Right lobe of liver (tissue), 6 donors: ENCODE measurements at regions not wholly inside any gene's neighbourhood (a gene's known extent, or its start where the extent isn't known, plus 50 kb on each side); places are given as distances from the start of the nearest gene placed in this dataset.
"Not testable (repeated sequence)": the region's sequence is repeated elsewhere in the genome, so short reads cannot be mapped to it uniquely, and the experiment has no call there.

Source experiments
- ATAC-seq, 4 donors: fragments of 200-7000 bp; cut with Tn5 transposase; one replicate each; pipeline ENCODE4 v1.9.1; 2020; ENCODE audit warnings: mild to moderate bottlenecking in 4 of 4, moderate library complexity in 4 of 4
- DNase-seq, 3 donors: peaks; one replicate each; pipeline ENCODE4 v3.0.0-alpha.2; 2020
- H3K27ac ChIP-seq, 3 donors: fragments of 200-600 bp; one replicate each; pipeline ENCODE4 v1.8.0; 2022
- H3K27me3 ChIP-seq, 2 donors: fragments of 200-600 bp; one replicate each; pipeline ENCODE4 v1.8.0; 2022
- H3K36me3 ChIP-seq, 4 donors: fragments of 200-600 bp; sonication (generic) in 1 of 4; one replicate each; pipeline versions ENCODE4 v1.5.1 to v1.8.0; 2017 to 2022; ENCODE audit warnings: control low read depth in 1 of 4
- H3K4me1 ChIP-seq, 4 donors: fragments of 200-600 bp; sonication (generic) in 1 of 4; one replicate each; pipeline versions ENCODE4 v1.5.1 to v1.8.0; 2017 to 2022; ENCODE audit warnings: control low read depth in 1 of 4
- H3K4me3 ChIP-seq, 3 donors: fragments of 200-600 bp; one replicate each; pipeline ENCODE4 v1.8.0; 2022
- H3K9me3 ChIP-seq, 4 donors: fragments of 200-600 bp; sonication (generic) in 1 of 4; one replicate each; pipeline versions ENCODE4 v1.5.1 to v1.8.0; 2017 to 2022; ENCODE audit warnings: control low read depth in 1 of 4
- POLR2A ChIP-seq: fragments of 450-650 bp; IDR thresholded peaks from one replicate; pipeline ENCODE4 v1.6.1; 2017; ENCODE audit warnings: antibody characterized with exemption, mild to moderate bottlenecking
- WGBS: methylation state at CpG from one replicate; pipeline ENCODE4 v1.1.6; 2018; ENCODE audit warnings: low coverage, low lambda C conversion rate; ENCODE audit not compliant: insufficient coverage; ENCODE audit errors: missing lambda C conversion rate; 5-methylcytosine and 5-hydroxymethylcytosine counted together
- intact Hi-C, 2 donors: fragments of 100-400 bp; cut with DNase I; formaldehyde crosslinking; loops; one replicate each; pipeline versions ENCODE4 v1.11.2 to v1.14.1; 2022
- TF ChIP-seq, protein P1 (sequence below), 4 donors: fragments of 200-600 bp in 3 of 4; fragments of 450-650 bp in 1 of 4; IDR thresholded peaks; one replicate each; pipeline versions ENCODE4 v1.5.1 to v1.8.0; 2016 to 2022; ENCODE audit warnings: antibody characterized with exemption in 4 of 4, mild to moderate bottlenecking in 2 of 4
- donor health status: DM: no; HTN: yes; CAD: no.
- donor health status: DM: no; HTN: no; CAD: no.
- donor health status: DM: no; HTN: no; CAD: no.
- donor health status: DM: no; HTN: yes; CAD: no.
- donor health status: DM: no; HTN: yes; CAD: no.

DNA sequence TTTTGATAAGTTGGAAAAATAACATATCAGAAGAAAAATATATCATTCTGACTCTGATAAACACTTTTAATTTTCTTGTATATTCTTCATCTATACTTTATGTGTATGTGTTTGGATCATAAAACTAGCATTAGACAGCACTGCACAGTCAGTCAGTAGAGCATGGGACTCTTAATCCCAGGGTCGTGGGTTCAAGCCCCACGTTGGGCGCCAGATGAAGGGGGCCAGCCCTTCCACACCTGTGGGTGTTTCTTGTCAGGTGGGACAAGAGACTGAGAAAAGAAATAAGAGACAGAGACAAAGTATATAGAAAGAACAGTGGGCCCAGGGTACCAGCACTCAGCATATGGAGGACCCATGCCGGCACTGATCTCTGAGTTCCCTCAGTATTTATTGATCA, 546.0 kb upstream of the NR2F2 start:
- Histone ChIP-seq H3K9me3 (peaks cover 0 to 7% (median 0%) of the 10 kb centered on the region in 4 donors), H3K27me3 (no peaks in the 10 kb centered on the region), H3K4me3 (no peak overlapping the region), H3K36me3 (no peaks in the 10 kb centered on the region), H3K27ac (no peak overlapping the region), H3K4me1 (no peaks in the 10 kb centered on the region)
- WGBS = 54% methylated on average over 4 of the region's 4 CpGs
- TF ChIP-seq POLR2A = no peak
- TF ChIP-seq, protein P1, sequence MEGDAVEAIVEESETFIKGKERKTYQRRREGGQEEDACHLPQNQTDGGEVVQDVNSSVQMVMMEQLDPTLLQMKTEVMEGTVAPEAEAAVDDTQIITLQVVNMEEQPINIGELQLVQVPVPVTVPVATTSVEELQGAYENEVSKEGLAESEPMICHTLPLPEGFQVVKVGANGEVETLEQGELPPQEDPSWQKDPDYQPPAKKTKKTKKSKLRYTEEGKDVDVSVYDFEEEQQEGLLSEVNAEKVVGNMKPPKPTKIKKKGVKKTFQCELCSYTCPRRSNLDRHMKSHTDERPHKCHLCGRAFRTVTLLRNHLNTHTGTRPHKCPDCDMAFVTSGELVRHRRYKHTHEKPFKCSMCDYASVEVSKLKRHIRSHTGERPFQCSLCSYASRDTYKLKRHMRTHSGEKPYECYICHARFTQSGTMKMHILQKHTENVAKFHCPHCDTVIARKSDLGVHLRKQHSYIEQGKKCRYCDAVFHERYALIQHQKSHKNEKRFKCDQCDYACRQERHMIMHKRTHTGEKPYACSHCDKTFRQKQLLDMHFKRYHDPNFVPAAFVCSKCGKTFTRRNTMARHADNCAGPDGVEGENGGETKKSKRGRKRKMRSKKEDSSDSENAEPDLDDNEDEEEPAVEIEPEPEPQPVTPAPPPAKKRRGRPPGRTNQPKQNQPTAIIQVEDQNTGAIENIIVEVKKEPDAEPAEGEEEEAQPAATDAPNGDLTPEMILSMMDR (IDR thresholded peaks at IDR 0.05) = no peak
- intact Hi-C loops = no loop called here
- ATAC-seq = no peak
- DNase-seq = no peak

GRCh38 chr15:95785276-95785675, 545.2 kb upstream of the NR2F2 start:
- H3K4me1 ChIP-seq, ATAC-seq, DNase-seq, intact Hi-C loops, H3K27ac ChIP-seq, H3K9me3 ChIP-seq, H3K27me3 ChIP-seq, H3K36me3 ChIP-seq, H3K4me3 ChIP-seq: not testable (repeated sequence)
- 80% methylated on average over 1 of the region's 2 CpGs for WGBS

DNA sequence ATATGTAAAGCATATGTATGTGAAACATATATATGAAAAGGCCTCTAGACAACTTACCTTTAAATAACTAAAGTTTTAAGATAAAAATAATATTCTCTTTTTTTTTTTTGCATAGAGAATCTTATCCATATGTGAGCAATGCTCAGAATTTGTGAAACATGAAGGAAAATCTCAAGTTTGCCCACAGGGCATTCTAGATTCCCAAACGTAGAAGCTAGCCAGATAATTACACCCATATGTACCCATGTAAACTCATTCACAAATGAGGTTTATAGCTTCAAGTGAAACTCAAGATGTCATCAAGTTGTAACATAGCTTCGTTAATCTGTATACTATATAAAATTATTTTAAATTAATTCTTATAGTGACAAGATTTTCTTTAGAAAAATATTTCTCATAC, 537.3 kb upstream of the NR2F2 start:
- Histone ChIP-seq H3K27me3 (no peaks in the 10 kb centered on the region), H3K4me1 (no peaks in the 10 kb centered on the region), H3K27ac (no peak overlapping the region), H3K4me3 (no peak overlapping the region), H3K36me3 (no peaks in the 10 kb centered on the region), H3K9me3 (no peaks in the 10 kb centered on the region)
- DNase-seq (no peak), ATAC-seq (no peak)
- 67% methylated on average over 2 of the region's 2 CpGs for WGBS
- intact Hi-C loops = no loop called here
- no peak for TF ChIP-seq POLR2A
- TF ChIP-seq, protein P1 (IDR thresholded peaks at IDR 0.05) = no peak

GRCh38 chr15:95795386-95795785, 535.1 kb upstream of the NR2F2 start:
- intact Hi-C loops = no loop called here
- no peaks in the 10 kb centered on the region for H3K27me3 ChIP-seq
- DNase-seq (no peak), ATAC-seq (no peak)
- no peaks in the 10 kb centered on the region for H3K9me3 ChIP-seq
- no peaks in the 10 kb centered on the region for H3K36me3 ChIP-seq
- WGBS = 56% methylated on average over 1 of the region's 1 CpG
- H3K4me3 ChIP-seq = no peak overlapping the region
- no peak overlapping the region for H3K27ac ChIP-seq
- no peaks in the 10 kb centered on the region for H3K4me1 ChIP-seq
- TF ChIP-seq, protein P1 (IDR thresholded peaks at IDR 0.05) = no peak
- no peak for TF ChIP-seq POLR2A

DNA sequence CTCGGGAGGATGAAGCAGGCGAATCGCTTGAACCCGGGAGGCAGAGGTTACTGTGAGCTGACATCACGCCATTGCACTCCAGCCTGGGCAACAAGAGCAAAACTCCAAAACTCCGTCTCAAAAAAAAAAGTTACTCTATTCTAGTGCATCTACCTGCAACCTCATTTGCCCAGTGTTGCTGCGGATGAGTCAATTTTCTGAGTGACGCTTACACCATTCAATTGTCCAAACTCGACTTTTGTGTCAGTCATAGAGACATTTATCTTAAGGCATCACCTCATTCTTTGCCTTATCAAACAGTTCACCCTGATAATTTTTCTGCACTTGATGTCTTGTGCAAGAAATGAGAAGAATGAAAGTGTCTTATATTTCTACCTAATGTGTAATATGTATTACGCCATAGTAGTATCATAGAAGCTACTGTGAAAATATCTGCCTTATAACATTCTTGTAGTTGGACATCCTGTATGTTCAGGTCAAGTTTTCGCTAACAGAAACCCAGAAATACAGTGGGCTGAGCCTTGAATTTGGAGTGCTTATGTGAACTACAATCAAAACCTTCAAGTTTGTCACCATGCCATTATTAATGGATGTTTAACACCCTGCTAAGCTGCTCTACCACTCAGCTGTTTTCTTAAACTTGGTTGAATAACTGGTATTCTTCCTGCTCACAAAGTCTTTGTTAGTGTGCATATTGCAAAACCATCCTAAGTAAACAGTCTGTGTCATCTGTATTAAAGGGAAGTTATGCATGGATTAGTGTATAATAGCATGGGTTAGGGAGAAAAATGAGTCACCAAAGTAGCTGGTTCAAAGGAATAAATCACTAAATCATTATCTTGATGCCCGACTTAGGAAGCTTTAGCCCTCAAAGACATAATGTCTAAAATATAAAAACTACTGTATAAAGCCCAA, 531.0 kb upstream of the NR2F2 start:
- Histone ChIP-seq H3K4me3 (no peak overlapping the region), H3K27me3 (no peaks in the 10 kb centered on the region), H3K9me3 (no peaks in the 10 kb centered on the region), H3K36me3 (no peaks in the 10 kb centered on the region), H3K27ac (no peak overlapping the region), H3K4me1 (no peaks in the 10 kb centered on the region)
- DNase-seq (no peak), ATAC-seq (peak in 3 of 4 donors; percentile 38 to 93 (median 67))
- intact Hi-C loops = no loop called here
- WGBS = 82% methylated on average over 9 of the region's 12 CpGs
- TF ChIP-seq, protein P1 (IDR thresholded peaks at IDR 0.05) = no peak
- TF ChIP-seq POLR2A = no peak
